Trophoblast cell (in vitro differentiated cells and primary cell): ENCODE measurements at regions not wholly inside any gene's neighbourhood (a gene's known extent, or its start where the extent isn't known, plus 50 kb on each side); places are given as distances from the start of the nearest gene placed in this dataset.

ENCODE experiments used
- DNase-seq, 2 donors: peaks; one replicate each; pipeline ENCODE4 v3.0.0-alpha.2; 2016
- H2AFZ ChIP-seq: 2 replicates; pipeline ENCODE4 v1.6.1; 2013; ENCODE audit warnings: low read length, moderate library complexity, mild to moderate bottlenecking; ENCODE audit not compliant: insufficient read depth, poor library complexity
- H2AK5ac ChIP-seq: 2 replicates; pipeline ENCODE4 v1.6.1; 2013; ENCODE audit warnings: mild to moderate bottlenecking, low read length
- H2BK120ac ChIP-seq: 2 replicates; pipeline ENCODE4 v1.6.1; 2013; ENCODE audit warnings: low read length, mild to moderate bottlenecking, moderate library complexity; ENCODE audit not compliant: insufficient read depth, poor library complexity
- H2BK12ac ChIP-seq: 2 replicates; pipeline ENCODE4 v1.6.1; 2013; ENCODE audit warnings: mild to moderate bottlenecking, low read length, moderate library complexity
- H2BK5ac ChIP-seq: 2 replicates; pipeline ENCODE4 v1.6.1; 2013; ENCODE audit warnings: low read length, low read depth, moderate library complexity, mild to moderate bottlenecking; ENCODE audit not compliant: poor library complexity
- H3K14ac ChIP-seq: 2 replicates; pipeline ENCODE4 v1.6.1; 2013; ENCODE audit warnings: mild to moderate bottlenecking, low read length
- H3K18ac ChIP-seq: 2 replicates; pipeline ENCODE4 v1.6.1; 2013; ENCODE audit warnings: mild to moderate bottlenecking, low read length
- H3K23ac ChIP-seq: 2 replicates; pipeline ENCODE4 v1.6.1; 2013; ENCODE audit warnings: low read length
- H3K27ac ChIP-seq: 2 replicates; pipeline ENCODE4 v1.5.1; 2013; ENCODE audit warnings: low read depth, mild to moderate bottlenecking, inconsistent platforms, low read length, moderate library complexity
- H3K27me3 ChIP-seq: 2 replicates; pipeline ENCODE4 v1.6.1; 2013; ENCODE audit warnings: inconsistent platforms, mild to moderate bottlenecking, low read length, moderate library complexity; ENCODE audit not compliant: insufficient read depth
- H3K36me3 ChIP-seq, 2 experiments: 1 replicate in 1 of 2; 2 replicates in 1 of 2; pipeline ENCODE4 v1.6.1; 2013; ENCODE audit warnings: low read length in 2 of 2, mild to moderate bottlenecking in 2 of 2, moderate library complexity in 1 of 2; ENCODE audit not compliant: insufficient read depth in 2 of 2, control insufficient read depth in 1 of 2
- H3K4ac ChIP-seq: 2 replicates; pipeline ENCODE4 v1.6.1; 2013; ENCODE audit warnings: low read depth, mild to moderate bottlenecking, low read length, moderate library complexity
- H3K4me1 ChIP-seq, 2 experiments: 1 replicate in 1 of 2; 2 replicates in 1 of 2; pipeline ENCODE4 v1.6.1; 2013; ENCODE audit warnings: low read length in 2 of 2, mild to moderate bottlenecking in 2 of 2, moderate library complexity in 1 of 2; ENCODE audit not compliant: insufficient read depth in 2 of 2, control insufficient read depth in 1 of 2
- H3K4me2 ChIP-seq: 2 replicates; pipeline ENCODE4 v1.6.1; 2013; ENCODE audit warnings: inconsistent platforms, mild to moderate bottlenecking, low read length, moderate library complexity
- H3K4me3 ChIP-seq: 2 replicates; pipeline ENCODE4 v1.5.1; 2013; ENCODE audit warnings: mild to moderate bottlenecking, low read depth, low read length, inconsistent platforms
- H3K79me1 ChIP-seq: one replicate; pipeline ENCODE4 v1.6.1; 2013; ENCODE audit warnings: low read length
- H3K79me2 ChIP-seq: 2 replicates; pipeline ENCODE4 v1.6.1; 2013; ENCODE audit warnings: low read length, mild to moderate bottlenecking; ENCODE audit not compliant: control insufficient read depth, insufficient read depth, poor library complexity
- H3K9ac ChIP-seq: 2 replicates; pipeline ENCODE4 v1.6.1; 2013; ENCODE audit warnings: mild to moderate bottlenecking, low read length
- H3K9me3 ChIP-seq: 2 replicates; pipeline ENCODE4 v1.6.1; 2013; ENCODE audit warnings: low read depth, mild to moderate bottlenecking, control low read depth, inconsistent platforms, low read length; ENCODE audit not compliant: insufficient read depth
- H4K12ac ChIP-seq: 2 replicates; pipeline ENCODE4 v1.6.1; 2013; ENCODE audit warnings: low read depth, mild to moderate bottlenecking, low read length, moderate library complexity
- H4K8ac ChIP-seq: 2 replicates; pipeline ENCODE4 v1.6.1; 2013; ENCODE audit warnings: low read depth, mild to moderate bottlenecking, low read length, moderate library complexity
- H4K91ac ChIP-seq: one replicate; pipeline ENCODE4 v1.6.1; 2013; ENCODE audit warnings: low read depth, mild to moderate bottlenecking, low read length, moderate library complexity
- whole genome bisulfite sequencing: extraction: QIAGEN DNeasy Blood & Tissue Kit; methylation state at CpG from one replicate; pipeline ENCODE4 v1.1.7; 2013; ENCODE audit warnings: missing lambda C conversion rate; ENCODE audit not compliant: insufficient read length, insufficient coverage; ENCODE audit errors: extremely low coverage; 5-methylcytosine and 5-hydroxymethylcytosine counted together

DNA sequence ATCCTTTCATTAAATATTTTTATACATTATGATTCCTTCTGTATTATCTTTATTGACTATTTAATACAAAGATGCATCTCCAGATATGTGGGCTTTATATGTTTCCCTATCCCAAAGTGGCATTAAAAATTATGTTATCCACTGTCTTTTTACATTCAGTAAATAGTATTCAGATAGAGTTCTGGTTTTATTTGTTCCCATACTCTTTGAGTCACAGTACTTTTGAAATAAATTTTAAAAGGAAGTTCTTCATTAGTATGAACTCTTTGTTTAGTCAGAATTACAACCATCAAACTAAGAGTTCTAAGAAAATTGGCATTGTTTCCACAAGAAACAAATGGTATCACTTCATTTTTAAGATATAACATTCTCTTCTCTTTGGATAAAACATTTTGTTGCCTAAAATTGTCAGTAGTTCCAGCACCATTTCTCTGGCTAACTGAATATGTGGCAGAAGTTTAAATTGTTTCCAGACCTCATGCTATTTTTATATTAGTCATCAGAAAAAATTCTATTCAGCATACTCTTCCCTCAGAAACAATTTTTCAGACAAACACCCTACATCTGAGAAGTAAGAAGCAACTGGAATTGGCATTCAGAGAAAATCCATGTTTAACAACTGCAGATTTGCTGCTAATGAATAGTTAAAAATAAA, 88.5 kb upstream of the COL5A2 start:
- Histone ChIP-seq H3K23ac (no peak overlapping the region), H2AK5ac (no peak overlapping the region), H4K91ac (no peak overlapping the region), H3K4me1 (no peaks in the 10 kb centered on the region), H3K36me3 (no peaks in the 10 kb centered on the region), H2AFZ (no peak overlapping the region), H3K79me2 (no peaks in the 10 kb centered on the region), H3K79me1 (no peaks in the 10 kb centered on the region), H2BK5ac (no peak overlapping the region), H2BK12ac (no peak overlapping the region), H3K14ac (no peak overlapping the region), H3K9me3 (no peaks in the 10 kb centered on the region), H4K8ac (no peak overlapping the region), H3K4ac (no peak overlapping the region), H3K9ac (no peak overlapping the region), H3K4me3 (no peak overlapping the region), H3K4me2 (no peak overlapping the region), H3K27ac (no peak overlapping the region), H4K12ac (no peak overlapping the region), H3K27me3 (no peaks in the 10 kb centered on the region), H3K18ac (no peak overlapping the region), H2BK120ac (no peak overlapping the region)
- no peak for DNase-seq

DNA sequence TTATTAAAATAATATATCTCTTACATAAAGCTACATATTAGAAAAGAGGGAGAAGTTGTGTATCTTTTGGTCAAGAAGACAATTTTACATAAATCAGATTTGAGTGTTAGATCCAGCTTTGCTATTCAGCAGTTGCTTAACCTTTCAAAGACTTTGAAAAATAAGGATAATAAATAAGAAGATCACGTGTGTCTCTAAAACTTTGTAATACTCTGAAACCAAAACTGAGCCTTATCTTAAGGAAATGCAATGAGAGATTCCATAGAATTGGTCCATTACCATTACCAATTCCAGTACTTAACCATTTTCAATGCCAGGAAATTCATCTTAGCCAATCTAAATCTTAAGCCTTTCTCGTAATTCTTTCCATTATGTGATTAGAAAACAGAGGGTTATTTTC, 89.2 kb upstream of the COL5A2 start:
- H3K23ac ChIP-seq: no peak overlapping the region
- no peak overlapping the region for H2AFZ ChIP-seq
- no peak overlapping the region for H3K4ac ChIP-seq
- WGBS: no CpG with 5 or more reads among the region's 2 CpGs
- H3K18ac ChIP-seq: no peak overlapping the region
- no peak overlapping the region for H3K27ac ChIP-seq
- no peak overlapping the region for H2AK5ac ChIP-seq
- H3K4me3 ChIP-seq: no peak overlapping the region
- H3K9ac ChIP-seq: no peak overlapping the region
- no peaks in the 10 kb centered on the region for H3K9me3 ChIP-seq
- H2BK12ac ChIP-seq: no peak overlapping the region
- H4K8ac ChIP-seq: no peak overlapping the region
- H3K14ac ChIP-seq: no peak overlapping the region
- no peaks in the 10 kb centered on the region for H3K79me1 ChIP-seq
- no peaks in the 10 kb centered on the region for H3K4me1 ChIP-seq
- no peaks in the 10 kb centered on the region for H3K79me2 ChIP-seq
- no peak overlapping the region for H3K4me2 ChIP-seq
- H2BK5ac ChIP-seq: no peak overlapping the region
- H2BK120ac ChIP-seq: no peak overlapping the region
- H4K12ac ChIP-seq: no peak overlapping the region
- H3K27me3 ChIP-seq: no peaks in the 10 kb centered on the region
- H3K36me3 ChIP-seq: no peaks in the 10 kb centered on the region
- H4K91ac ChIP-seq: no peak overlapping the region
- DNase-seq: no peak

DNA sequence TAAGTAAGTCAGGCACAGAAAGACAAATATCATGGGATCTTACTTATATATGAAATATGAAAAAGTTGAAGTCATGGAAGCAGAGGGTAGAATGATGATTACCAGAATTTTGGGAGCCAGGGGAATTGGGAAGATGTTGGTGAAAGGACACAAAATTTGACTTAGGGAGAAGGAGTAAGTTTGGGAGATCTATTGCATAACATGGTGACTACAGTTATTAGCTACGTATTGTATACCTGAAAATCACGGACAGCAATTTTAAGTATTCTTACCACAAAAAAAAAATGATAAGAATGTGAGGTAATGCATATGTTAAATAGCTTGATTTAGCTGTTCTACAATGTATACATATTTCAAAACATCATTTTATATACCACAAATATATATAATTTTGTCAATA, 94.2 kb upstream of the COL5A2 start:
- no peak overlapping the region for H3K18ac ChIP-seq
- no peaks in the 10 kb centered on the region for H3K9me3 ChIP-seq
- no peak overlapping the region for H2AFZ ChIP-seq
- no peaks in the 10 kb centered on the region for H3K36me3 ChIP-seq
- no peak overlapping the region for H2BK120ac ChIP-seq
- H3K14ac ChIP-seq: no peak overlapping the region
- no peaks in the 10 kb centered on the region for H3K79me1 ChIP-seq
- H3K4ac ChIP-seq: no peak overlapping the region
- no peak overlapping the region for H2BK5ac ChIP-seq
- H3K27me3 ChIP-seq: no peaks in the 10 kb centered on the region
- no peak overlapping the region for H3K9ac ChIP-seq
- WGBS: no CpG with 5 or more reads among the region's 2 CpGs
- no peak overlapping the region for H4K12ac ChIP-seq
- DNase-seq: peak in 1 of 2 donors; percentile 53
- no peak overlapping the region for H3K4me2 ChIP-seq
- H3K23ac ChIP-seq: no peak overlapping the region
- no peak overlapping the region for H4K91ac ChIP-seq
- no peaks in the 10 kb centered on the region for H3K79me2 ChIP-seq
- no peak overlapping the region for H2AK5ac ChIP-seq
- no peak overlapping the region for H2BK12ac ChIP-seq
- no peak overlapping the region for H4K8ac ChIP-seq
- H3K4me1 ChIP-seq: no peaks in the 10 kb centered on the region
- H3K27ac ChIP-seq: no peak overlapping the region
- H3K4me3 ChIP-seq: no peak overlapping the region

DNA sequence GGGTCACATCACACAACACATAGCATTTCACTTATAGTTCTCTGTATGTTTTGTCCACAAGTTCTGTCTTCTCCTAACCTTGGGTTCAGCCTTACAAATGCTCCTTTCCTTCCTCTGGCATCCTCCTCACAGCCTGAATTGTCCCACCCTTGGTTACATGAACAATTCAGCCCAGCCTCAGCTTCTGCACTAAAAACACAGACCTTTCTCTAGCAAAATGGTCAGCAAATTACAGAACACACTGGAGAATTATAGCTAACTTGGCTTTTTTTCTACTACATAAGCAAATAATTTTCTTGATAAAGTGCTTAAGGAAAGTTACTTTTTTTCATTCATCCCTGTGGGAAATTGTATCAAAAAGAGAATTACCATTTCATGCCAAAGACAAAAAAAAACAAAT, 94.8 kb upstream of the COL5A2 start:
- Histone ChIP-seq H3K79me2 (no peaks in the 10 kb centered on the region), H3K4me1 (no peaks in the 10 kb centered on the region), H4K8ac (no peak overlapping the region), H4K12ac (no peak overlapping the region), H3K9ac (no peak overlapping the region), H3K27me3 (no peaks in the 10 kb centered on the region), H3K9me3 (no peaks in the 10 kb centered on the region), H3K23ac (no peak overlapping the region), H2BK120ac (no peak overlapping the region), H2AFZ (no peak overlapping the region), H4K91ac (no peak overlapping the region), H3K79me1 (no peaks in the 10 kb centered on the region), H2BK5ac (no peak overlapping the region), H2BK12ac (no peak overlapping the region), H3K4me3 (no peak overlapping the region), H2AK5ac (no peak overlapping the region), H3K4ac (no peak overlapping the region), H3K14ac (no peak overlapping the region), H3K4me2 (no peak overlapping the region), H3K27ac (no peak overlapping the region), H3K36me3 (no peaks in the 10 kb centered on the region), H3K18ac (no peak overlapping the region)
- no peak for DNase-seq
